ENCODE measurements at regions not wholly inside any gene's neighbourhood (a gene's known extent, or its start where the extent isn't known, plus 50 kb on each side); places are given as distances from the start of the nearest gene placed in this dataset.

DNA sequence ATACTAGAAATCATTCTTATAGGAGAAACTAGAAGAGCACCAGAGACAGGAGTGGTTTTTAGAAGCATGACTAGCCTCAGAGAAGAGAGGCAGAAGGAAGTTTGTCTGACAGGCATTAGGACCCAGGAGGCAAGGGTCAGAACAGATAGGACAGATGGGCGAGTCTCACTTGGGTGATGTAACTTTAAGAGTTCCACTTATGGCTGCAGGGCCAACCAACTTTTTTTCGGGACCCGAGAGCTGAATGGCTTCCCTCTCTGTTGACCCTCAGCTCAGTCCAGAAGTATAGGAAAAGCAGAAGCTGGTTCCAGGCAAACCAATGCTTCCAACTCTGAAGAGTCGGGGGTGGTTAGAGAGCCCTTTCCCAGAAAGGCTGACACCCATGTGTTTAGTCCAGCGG, 136.6 kb upstream of the SETMAR start:
- TF ChIP-seq POLR2A (IDR thresholded peaks at IDR 0.05; ENCODE audit: low read length) (no peak), GATA1 (IDR thresholded peaks at IDR 0.05; ENCODE audit: low read depth, low read length) (no peak)
